Cerebellar nuclear complex (tissue), 1 donor: ENCODE measurements at regions not wholly inside any gene's neighbourhood (a gene's known extent, or its start where the extent isn't known, plus 50 kb on each side); places are given as distances from the start of the nearest gene placed in this dataset.

Source experiments
- DNase-seq, 2 experiments: peaks; one replicate each; lab custom pipeline; 2025; lab: John Stamatoyannopoulos, UW

- no peak for DNase-seq
Measured at GRCh38 chr21:16751695-16752474, 761.0 kb upstream of the CXADR start.

DNA sequence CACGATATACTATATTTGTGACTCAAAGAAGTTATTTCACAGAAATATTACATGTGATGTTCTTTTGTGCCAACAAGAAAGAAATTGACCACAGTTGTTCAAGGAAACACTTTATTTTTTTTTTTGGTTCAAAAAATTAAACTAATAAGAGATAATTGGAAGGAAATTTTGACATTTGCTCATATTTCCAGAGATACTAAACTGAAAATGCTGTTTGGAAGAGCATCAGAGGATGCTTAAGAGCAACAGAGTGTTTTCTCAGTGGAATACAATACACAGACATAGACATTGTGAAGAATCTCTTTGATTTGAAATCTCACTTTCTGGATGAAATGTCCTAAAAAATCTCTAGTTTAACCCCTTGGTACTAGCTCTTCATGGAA lies 760.4 kb upstream of the CXADR start:
- no peak for DNase-seq

DNA sequence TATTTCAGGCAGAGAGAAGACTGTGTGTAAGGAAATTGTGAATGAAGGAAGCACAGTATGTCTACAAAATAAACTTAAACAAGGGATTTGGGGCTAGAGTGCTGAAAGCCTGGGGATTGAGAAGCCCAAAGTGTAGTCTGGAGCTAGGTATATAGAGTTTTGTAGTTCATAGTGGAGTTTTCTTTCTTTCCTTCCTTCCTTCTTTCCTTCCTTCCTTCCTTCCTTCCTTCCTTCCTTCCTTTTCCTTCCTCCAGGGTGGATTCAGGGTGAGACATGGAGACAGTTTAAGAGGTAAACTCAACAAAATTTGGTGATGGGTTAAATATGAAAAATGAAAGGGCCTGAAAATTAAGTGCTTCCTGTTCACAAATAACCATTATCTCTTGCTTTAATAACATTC lies 757.8 kb upstream of the CXADR start:
- no peak for DNase-seq

- DNase-seq: no peak
Measured at GRCh38 chr21:16767201-16767600, 745.6 kb upstream of the CXADR start.

DNA sequence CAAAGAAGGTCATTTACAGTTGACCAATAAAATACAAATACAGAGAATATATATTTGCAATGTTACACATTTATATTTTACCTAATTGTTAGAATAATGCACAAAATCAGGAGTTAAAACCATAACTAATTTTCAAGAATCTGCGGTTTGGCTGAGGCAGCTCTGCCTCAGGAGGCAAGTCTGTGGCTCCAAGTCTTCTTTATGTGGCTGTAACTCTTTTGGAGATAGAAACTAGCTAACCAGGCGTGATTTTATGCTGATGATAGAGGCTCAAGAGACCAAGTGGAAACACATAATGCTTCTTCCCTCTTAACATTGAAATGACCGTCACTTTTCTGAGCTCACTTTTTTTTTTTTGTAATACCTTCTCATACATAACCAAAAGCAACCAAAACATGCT lies 744.7 kb upstream of the CXADR start:
- DNase-seq: no peak

DNA sequence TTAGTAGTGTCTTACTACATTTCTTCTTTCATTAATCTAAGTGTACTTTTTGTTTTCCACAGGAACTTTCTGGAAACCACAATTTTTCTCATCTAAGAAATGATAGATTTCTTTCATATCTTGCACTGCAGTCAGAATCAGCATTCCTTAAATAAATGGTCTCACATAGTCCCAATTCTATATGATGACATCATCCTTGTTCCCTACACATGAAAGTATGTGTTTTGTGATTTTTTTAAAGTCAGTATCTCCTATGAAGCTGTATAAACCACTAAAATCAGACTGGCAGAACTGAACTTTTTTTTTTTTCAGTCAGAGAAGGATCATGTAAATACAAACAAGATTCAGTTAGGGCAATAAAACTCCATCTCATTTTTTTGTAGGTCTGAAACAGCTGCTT lies 742.6 kb upstream of the CXADR start:
- DNase-seq: no peak

- no peak for DNase-seq
Measured at GRCh38 chr21:16773206-16773605, 739.6 kb upstream of the CXADR start.

DNA sequence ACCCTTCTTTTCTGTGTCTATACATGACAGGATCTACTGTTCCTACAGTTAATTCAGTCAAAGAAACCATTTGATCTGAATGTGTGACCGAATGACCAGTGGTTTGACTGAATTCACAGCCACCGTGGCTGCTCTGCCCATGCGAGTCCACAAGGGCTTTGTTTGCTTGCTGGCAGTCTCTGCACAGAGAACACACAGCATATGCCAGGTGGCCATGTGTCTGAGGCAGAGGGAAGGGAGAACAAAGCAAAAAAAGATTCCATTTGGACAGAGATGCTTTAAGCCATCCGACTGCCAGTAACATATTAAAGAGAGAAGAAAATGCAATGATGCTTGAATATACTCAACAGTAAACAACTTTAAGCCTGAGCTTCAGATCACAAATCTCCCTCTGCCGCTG lies 737.8 kb upstream of the CXADR start:
- peak; percentile 63 to 66 for DNase-seq

- DNase-seq: no peak
Measured at GRCh38 chr21:16777041-16777720, 735.7 kb upstream of the CXADR start.

GRCh38 chr21:16788584-16788983 lies 724.3 kb upstream of the CXADR start:
- no peak for DNase-seq

DNA sequence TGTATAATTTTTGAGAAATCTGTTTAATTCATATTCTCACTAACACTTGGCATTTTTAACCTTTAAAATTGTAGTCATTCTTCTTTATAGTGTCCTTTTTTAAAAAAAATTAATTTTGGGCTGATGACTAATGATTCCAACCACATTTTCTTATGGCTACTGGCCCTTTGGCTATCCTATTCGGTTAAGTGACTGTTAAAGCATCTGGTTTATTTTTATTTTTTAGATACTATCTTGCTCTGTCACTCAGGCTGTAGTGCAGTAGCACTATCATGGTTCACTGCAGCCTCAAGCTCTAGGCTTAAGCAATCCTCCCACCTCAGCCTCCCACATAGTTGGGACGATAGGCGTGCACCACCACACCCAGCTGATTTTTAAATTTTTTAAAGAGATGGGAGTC lies 723.2 kb upstream of the CXADR start:
- no peak for DNase-seq

GRCh38 chr21:16792101-16792500 lies 720.7 kb upstream of the CXADR start:
- DNase-seq: no peak

GRCh38 chr21:16794950-16795349 lies 717.9 kb upstream of the CXADR start:
- no peak for DNase-seq

DNA sequence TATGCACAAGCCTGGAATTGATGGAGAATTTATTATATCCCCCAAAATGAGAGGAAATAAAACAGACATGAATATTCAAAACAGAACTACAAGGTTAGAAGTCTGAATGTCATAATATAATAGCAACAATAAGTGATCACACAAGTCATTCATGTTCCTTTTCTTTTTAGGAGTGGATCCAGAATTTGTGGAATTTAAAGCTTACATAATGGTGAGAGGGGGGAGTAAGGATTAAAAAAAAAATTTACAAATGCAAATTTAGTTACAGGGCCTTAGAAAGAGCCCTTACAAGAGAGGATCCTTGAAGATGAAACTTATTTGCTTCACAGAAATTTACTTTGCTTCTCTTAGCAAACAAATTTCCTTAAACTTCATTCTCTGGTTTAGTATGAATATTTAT lies 716.1 kb upstream of the CXADR start:
- no peak for DNase-seq

- no peak for DNase-seq
Measured at GRCh38 chr21:16797540-16797939, 715.3 kb upstream of the CXADR start.

- no peak for DNase-seq
Measured at GRCh38 chr21:16797966-16798365, 714.9 kb upstream of the CXADR start.

- DNase-seq: no peak
Measured at GRCh38 chr21:16800536-16801275, 712.1 kb upstream of the CXADR start.

- DNase-seq: no peak
Measured at GRCh38 chr21:16811011-16811410, 701.8 kb upstream of the CXADR start.

- no peak for DNase-seq
Measured at GRCh38 chr21:16811970-16812369, 700.9 kb upstream of the CXADR start.

DNA sequence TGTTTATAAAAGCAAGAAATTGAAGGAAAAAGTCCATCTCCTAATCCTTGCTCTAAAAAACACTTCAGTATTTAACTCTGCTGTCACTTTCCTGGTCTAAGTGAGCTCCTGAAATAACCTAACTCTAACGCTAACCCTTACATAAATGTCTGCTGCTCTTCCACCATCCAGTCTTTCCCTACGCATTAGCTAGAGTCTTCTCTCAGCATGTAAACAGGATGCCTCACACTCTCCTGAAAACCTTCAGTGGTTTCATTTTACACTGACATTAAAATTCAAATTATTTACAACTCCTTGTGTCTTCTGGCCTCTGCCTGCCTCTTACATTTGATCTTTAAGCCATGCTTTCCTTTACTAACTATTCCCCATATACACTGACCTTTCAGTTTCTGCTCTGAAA lies 697.6 kb upstream of the CXADR start:
- DNase-seq: no peak

DNA sequence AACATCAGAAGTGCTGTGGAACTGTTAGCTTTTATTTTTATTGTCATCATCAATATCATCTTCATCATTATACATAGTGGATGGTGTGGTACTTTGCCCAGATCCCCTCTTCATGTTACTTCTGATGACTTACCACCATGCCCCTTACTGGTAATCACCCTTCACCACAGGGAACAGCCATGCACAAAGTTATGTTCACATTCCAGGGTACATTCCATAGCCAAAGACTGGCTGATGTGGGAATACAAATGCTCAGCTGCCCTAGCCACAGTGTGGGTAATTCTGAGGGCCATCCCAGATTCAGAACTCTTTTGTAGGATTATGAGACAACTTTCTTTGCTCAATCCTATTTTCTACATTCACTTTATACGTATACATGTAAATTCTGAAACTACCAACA lies 691.3 kb upstream of the CXADR start:
- no peak for DNase-seq

- no peak for DNase-seq
Measured at GRCh38 chr21:16829532-16829931, 683.3 kb upstream of the CXADR start.

DNA sequence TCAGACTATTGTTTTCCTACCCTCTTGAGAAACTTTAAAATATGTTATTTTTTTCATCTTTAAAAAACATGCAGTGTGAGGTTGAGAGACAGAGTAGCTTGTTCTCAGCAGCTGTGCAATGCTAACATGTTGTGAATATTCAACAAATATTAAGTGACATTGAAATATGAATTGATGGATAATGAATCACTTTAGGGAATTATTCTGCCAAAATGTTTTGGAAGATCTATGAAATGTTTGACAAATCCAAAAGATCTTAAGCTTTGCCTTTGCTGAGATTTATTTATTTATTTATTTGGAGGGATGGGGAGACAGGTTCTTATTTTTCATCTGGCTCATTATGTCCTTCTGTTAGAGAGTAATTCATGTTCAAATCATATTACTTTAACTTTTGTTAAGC lies 680.1 kb upstream of the CXADR start:
- DNase-seq: no peak
